Uterus (tissue), 3 donors: ENCODE measurements at regions not wholly inside any gene's neighbourhood (a gene's known extent, or its start where the extent isn't known, plus 50 kb on each side); places are given as distances from the start of the nearest gene placed in this dataset.

Source experiments
- DNase-seq, 2 donors: peaks; one replicate each; pipeline ENCODE4 v3.0.0-alpha.2; 2019 to 2020
- H3K27ac ChIP-seq, 2 donors: fragments of 200-600 bp; sonication (generic); 1 replicate in 1 of 2; 2 replicates in 1 of 2; pipeline ENCODE4 v1.5.1; 2016 to 2018
- H3K27me3 ChIP-seq, 2 donors: fragments of 200-600 bp; sonication (generic); one replicate each; pipeline ENCODE4 v1.5.1; 2018 to 2019; ENCODE audit warnings: control low read depth in 1 of 2
- H3K36me3 ChIP-seq, 2 donors: fragments of 200-600 bp; sonication (generic); one replicate each; pipeline ENCODE4 v1.5.1; 2019; ENCODE audit warnings: control low read depth in 1 of 2
- H3K4me1 ChIP-seq, 2 donors: fragments of 200-600 bp; sonication (generic); one replicate each; pipeline ENCODE4 v1.5.1; 2018 to 2019; ENCODE audit warnings: control low read depth in 1 of 2
- H3K4me3 ChIP-seq, 2 donors: fragments of 200-600 bp; sonication (generic); 1 replicate in 1 of 2; 2 replicates in 1 of 2; pipeline ENCODE4 v1.5.1; 2018 to 2019; ENCODE audit warnings: mild to moderate bottlenecking in 1 of 2
- H3K9me3 ChIP-seq, 2 donors: fragments of 200-600 bp; sonication (generic); one replicate each; pipeline ENCODE4 v1.5.1; 2019; ENCODE audit warnings: control low read depth in 1 of 2
- POLR2A ChIP-seq, 2 donors: fragments of 450-650 bp; IDR thresholded peaks; one replicate each; pipeline ENCODE4 v1.6.1; 2016; ENCODE audit warnings: antibody characterized with exemption in 2 of 2, mild to moderate bottlenecking in 1 of 2, moderate library complexity in 1 of 2
- intact Hi-C: fragments of 100-400 bp; cut with DNase I; formaldehyde crosslinking; loops from one replicate; pipeline ENCODE4 v1.15.1; 2023; ENCODE audit warnings: low total_unique reads
- TF ChIP-seq, protein P1 (sequence below), 4 experiments: fragments of 200-600 bp in 2 of 4; fragments of 450-650 bp in 2 of 4; sonication (generic) in 2 of 4; IDR thresholded peaks; one replicate each; pipeline ENCODE4 v1.5.1; 2016 to 2019; ENCODE audit warnings: antibody characterized with exemption in 4 of 4, mild to moderate bottlenecking in 2 of 4, moderate library complexity in 1 of 4
- donor health status: DM: yes; HTN: yes; CAD: no.

DNA sequence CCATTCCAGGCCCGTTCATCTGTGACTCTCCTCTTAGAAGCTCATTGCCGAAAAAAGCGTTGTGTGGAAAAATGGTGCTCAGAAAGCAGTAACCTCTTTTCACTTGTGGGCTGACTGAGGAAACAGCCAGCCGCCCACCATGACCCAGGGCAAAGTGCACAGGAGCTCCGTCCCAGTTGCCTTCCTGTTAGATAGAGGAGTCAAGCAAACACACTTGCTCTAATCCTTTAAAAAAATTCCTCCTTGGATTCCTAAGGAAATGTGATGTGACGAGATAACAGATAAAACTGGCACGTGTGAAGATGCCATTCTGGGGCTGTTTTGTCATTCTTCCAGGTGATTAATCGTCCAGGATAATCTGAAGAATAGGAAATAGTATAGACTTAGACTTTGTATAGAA lies 396.8 kb upstream of the DDHD1 start:
- no peak overlapping the region for H3K27ac ChIP-seq
- TF ChIP-seq, protein P1, sequence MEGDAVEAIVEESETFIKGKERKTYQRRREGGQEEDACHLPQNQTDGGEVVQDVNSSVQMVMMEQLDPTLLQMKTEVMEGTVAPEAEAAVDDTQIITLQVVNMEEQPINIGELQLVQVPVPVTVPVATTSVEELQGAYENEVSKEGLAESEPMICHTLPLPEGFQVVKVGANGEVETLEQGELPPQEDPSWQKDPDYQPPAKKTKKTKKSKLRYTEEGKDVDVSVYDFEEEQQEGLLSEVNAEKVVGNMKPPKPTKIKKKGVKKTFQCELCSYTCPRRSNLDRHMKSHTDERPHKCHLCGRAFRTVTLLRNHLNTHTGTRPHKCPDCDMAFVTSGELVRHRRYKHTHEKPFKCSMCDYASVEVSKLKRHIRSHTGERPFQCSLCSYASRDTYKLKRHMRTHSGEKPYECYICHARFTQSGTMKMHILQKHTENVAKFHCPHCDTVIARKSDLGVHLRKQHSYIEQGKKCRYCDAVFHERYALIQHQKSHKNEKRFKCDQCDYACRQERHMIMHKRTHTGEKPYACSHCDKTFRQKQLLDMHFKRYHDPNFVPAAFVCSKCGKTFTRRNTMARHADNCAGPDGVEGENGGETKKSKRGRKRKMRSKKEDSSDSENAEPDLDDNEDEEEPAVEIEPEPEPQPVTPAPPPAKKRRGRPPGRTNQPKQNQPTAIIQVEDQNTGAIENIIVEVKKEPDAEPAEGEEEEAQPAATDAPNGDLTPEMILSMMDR (IDR thresholded peaks at IDR 0.05), result no peak
- TF ChIP-seq POLR2A (IDR thresholded peaks at IDR 0.05), result no peak
- H3K9me3 ChIP-seq, result no peaks in the 10 kb centered on the region
- no peaks in the 10 kb centered on the region for H3K27me3 ChIP-seq
- intact Hi-C loops, result no loop called here
- DNase-seq, result peak in 1 of 2 donors; percentile 16
- H3K36me3 ChIP-seq, result no peaks in the 10 kb centered on the region
- no peaks in the 10 kb centered on the region for H3K4me1 ChIP-seq
- no peak overlapping the region for H3K4me3 ChIP-seq

DNA sequence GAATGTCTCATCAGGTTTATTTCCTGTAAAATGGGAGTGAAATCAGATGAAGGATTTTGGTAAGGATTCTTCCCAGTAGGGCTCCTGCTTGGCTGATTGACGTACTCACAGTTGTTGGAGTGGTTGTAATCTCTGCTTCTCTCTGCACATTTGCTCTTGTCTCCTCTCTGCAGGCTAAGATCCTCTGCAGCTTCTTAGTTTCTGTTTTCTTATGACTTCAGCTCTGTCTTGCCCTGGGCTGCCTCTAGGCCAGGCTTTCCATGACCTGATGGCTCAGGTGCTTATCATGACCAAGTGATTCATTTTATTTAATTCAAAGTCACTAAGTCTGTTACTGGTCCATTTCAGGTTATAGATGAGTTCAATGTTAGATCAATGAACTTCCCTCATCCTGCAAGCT lies 394.5 kb upstream of the DDHD1 start:
- TF ChIP-seq, protein P1 (IDR thresholded peaks at IDR 0.05), result no peak
- TF ChIP-seq POLR2A (IDR thresholded peaks at IDR 0.05), result no peak
- H3K36me3 ChIP-seq, result no peaks in the 10 kb centered on the region
- H3K27ac ChIP-seq, result no peak overlapping the region
- H3K4me3 ChIP-seq, result no peak overlapping the region
- intact Hi-C loops, result no loop called here
- DNase-seq, result no peak
- no peaks in the 10 kb centered on the region for H3K27me3 ChIP-seq
- no peaks in the 10 kb centered on the region for H3K9me3 ChIP-seq
- no peaks in the 10 kb centered on the region for H3K4me1 ChIP-seq

DNA sequence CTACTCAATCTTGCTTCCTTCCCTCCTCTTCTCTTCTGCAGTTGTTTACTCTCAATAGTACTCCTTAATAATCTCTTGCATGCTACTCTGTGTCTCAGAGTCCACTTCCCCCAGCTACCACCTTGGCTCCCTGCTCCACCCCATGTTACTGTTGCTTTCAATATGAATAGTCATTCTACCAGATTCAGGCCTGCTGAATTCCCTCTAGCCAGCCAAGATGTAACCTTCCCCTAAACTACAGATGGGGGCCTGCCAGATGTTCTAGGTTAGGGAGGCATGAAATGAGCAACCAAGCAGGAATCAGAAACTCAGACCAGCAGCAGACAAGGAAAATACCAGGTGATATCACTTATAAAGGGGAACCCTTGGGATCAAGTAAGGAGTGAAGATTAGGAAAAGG lies 392.1 kb upstream of the DDHD1 start:
- DNase-seq, result no peak
- no peaks in the 10 kb centered on the region for H3K36me3 ChIP-seq
- no peak overlapping the region for H3K27ac ChIP-seq
- no peak overlapping the region for H3K4me3 ChIP-seq
- no peaks in the 10 kb centered on the region for H3K9me3 ChIP-seq
- no peaks in the 10 kb centered on the region for H3K4me1 ChIP-seq
- no peaks in the 10 kb centered on the region for H3K27me3 ChIP-seq
- intact Hi-C loops, result no loop called here
- TF ChIP-seq POLR2A (IDR thresholded peaks at IDR 0.05), result no peak
- TF ChIP-seq, protein P1 (IDR thresholded peaks at IDR 0.05), result no peak

GRCh38 chr14:53542732-53543131 lies 389.6 kb upstream of the DDHD1 start:
- H3K36me3 ChIP-seq, result no peaks in the 10 kb centered on the region
- peak in 1 of 2 donors; percentile 25 for DNase-seq
- H3K27me3 ChIP-seq, result no peaks in the 10 kb centered on the region
- no peaks in the 10 kb centered on the region for H3K4me1 ChIP-seq
- H3K4me3 ChIP-seq, result no peak overlapping the region
- TF ChIP-seq POLR2A (IDR thresholded peaks at IDR 0.05), result no peak
- TF ChIP-seq, protein P1 (IDR thresholded peaks at IDR 0.05), result no peak
- intact Hi-C loops, result loop anchor here (5.0 kb wide), 1 partner anchor 630 kb away; no protein-coding TSS in a partner anchor
- H3K9me3 ChIP-seq, result no peaks in the 10 kb centered on the region
- no peak overlapping the region for H3K27ac ChIP-seq

DNA sequence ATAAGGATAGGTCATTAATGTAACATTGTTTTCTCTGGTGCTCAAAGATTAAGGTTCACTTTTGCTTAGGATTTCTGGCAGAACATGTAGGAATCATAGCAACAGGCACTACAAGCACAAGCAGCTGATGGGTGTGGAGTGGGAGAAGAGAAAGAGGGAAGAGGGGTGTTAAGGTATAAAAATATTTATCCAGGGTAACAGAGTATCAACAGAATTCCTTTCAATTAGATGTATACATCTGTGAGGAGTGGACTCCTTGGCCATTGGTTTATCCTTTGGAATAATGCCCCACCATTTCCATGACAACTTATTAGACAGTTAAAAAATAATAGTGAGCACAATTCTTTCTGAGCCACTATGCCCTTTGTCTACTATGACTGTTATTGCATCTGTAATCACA lies 388.3 kb upstream of the DDHD1 start:
- H3K36me3 ChIP-seq, result no peaks in the 10 kb centered on the region
- TF ChIP-seq, protein P1 (IDR thresholded peaks at IDR 0.05), result no peak
- no peak for TF ChIP-seq POLR2A (IDR thresholded peaks at IDR 0.05)
- H3K4me3 ChIP-seq, result no peak overlapping the region
- no peaks in the 10 kb centered on the region for H3K27me3 ChIP-seq
- no peak overlapping the region for H3K27ac ChIP-seq
- no peak for DNase-seq
- no peaks in the 10 kb centered on the region for H3K4me1 ChIP-seq
- intact Hi-C loops, result loop anchor here (5.0 kb wide), 1 partner anchor 631 kb away; no protein-coding TSS in a partner anchor
- no peaks in the 10 kb centered on the region for H3K9me3 ChIP-seq
